ENCODE measurements at regions not wholly inside any gene's neighbourhood (a gene's known extent, or its start where the extent isn't known, plus 50 kb on each side); places are given as distances from the start of the nearest gene placed in this dataset.

GRCh38 chr2:2912293-2912692, 465.3 kb downstream of the EIPR1 start:
- intact Hi-C loops (cut with DNase I) = no loop called here
- peaks cover 0 to 4% (median 0%) of the 10 kb centered on the region in 3 donors for H3K9me3 ChIP-seq
- H3K27me3 ChIP-seq = no peaks in the 10 kb centered on the region
- TF ChIP-seq POLR2A (IDR thresholded peaks at IDR 0.05) = no peak
- TF ChIP-seq CTCF (IDR thresholded peaks at IDR 0.05) = no peak
- H3K36me3 ChIP-seq = no peaks in the 10 kb centered on the region
- 53 to 61% methylated on average over 3 of the region's 3 CpGs for WGBS, 2 donors
- H3K27ac ChIP-seq = no peak overlapping the region
- no peak for DNase-seq
- no peak overlapping the region for H3K4me3 ChIP-seq
- H3K4me1 ChIP-seq = no peaks in the 10 kb centered on the region

GRCh38 chr2:2910259-2910658, 467.4 kb downstream of the EIPR1 start:
- no peak overlapping the region for H3K27ac ChIP-seq
- 82 to 89% methylated on average over 7 of the region's 7 CpGs for WGBS, 2 donors
- H3K36me3 ChIP-seq = no peaks in the 10 kb centered on the region
- TF ChIP-seq CTCF (IDR thresholded peaks at IDR 0.05) (no peak), POLR2A (IDR thresholded peaks at IDR 0.05) (no peak)
- no peaks in the 10 kb centered on the region for H3K4me1 ChIP-seq
- no peak for DNase-seq
- intact Hi-C loops (cut with DNase I) = no loop called here
- H3K9me3 ChIP-seq = no peaks in the 10 kb centered on the region
- no peak overlapping the region for H3K4me3 ChIP-seq
- no peaks in the 10 kb centered on the region for H3K27me3 ChIP-seq

GRCh38 chr2:2909086-2910035, 468.3 kb downstream of the EIPR1 start:
- no peak for DNase-seq
- no peak overlapping the region for H3K27ac ChIP-seq
- WGBS, 2 donors = 83 to 85% methylated on average over 12 of the region's 23 CpGs
- H3K27me3 ChIP-seq = no peaks in the 10 kb centered on the region
- no peaks in the 10 kb centered on the region for H3K36me3 ChIP-seq
- no peak overlapping the region for H3K4me3 ChIP-seq
- H3K4me1 ChIP-seq = no peaks in the 10 kb centered on the region
- TF ChIP-seq POLR2A (IDR thresholded peaks at IDR 0.05) (no peak), CTCF (IDR thresholded peaks at IDR 0.05) (no peak)
- H3K9me3 ChIP-seq = no peaks in the 10 kb centered on the region
- intact Hi-C loops (cut with DNase I) = no loop called here

GRCh38 chr2:2906091-2906490, 471.5 kb downstream of the EIPR1 start:
- WGBS, 2 donors = 64 to 94% methylated on average over 5 of the region's 7 CpGs
- intact Hi-C loops (cut with DNase I) = no loop called here
- H3K4me3 ChIP-seq = no peak overlapping the region
- TF ChIP-seq CTCF (IDR thresholded peaks at IDR 0.05) = no peak
- TF ChIP-seq POLR2A (IDR thresholded peaks at IDR 0.05) = no peak
- DNase-seq = no peak
- H3K27me3 ChIP-seq = no peaks in the 10 kb centered on the region
- no peaks in the 10 kb centered on the region for H3K36me3 ChIP-seq
- no peaks in the 10 kb centered on the region for H3K4me1 ChIP-seq
- H3K9me3 ChIP-seq = no peaks in the 10 kb centered on the region
- no peak overlapping the region for H3K27ac ChIP-seq

GRCh38 chr2:2904721-2905350, 472.8 kb downstream of the EIPR1 start:
- TF ChIP-seq POLR2A (IDR thresholded peaks at IDR 0.05) (no peak), CTCF (IDR thresholded peaks at IDR 0.05) (no peak)
- Histone ChIP-seq H3K36me3 (no peaks in the 10 kb centered on the region), H3K4me3 (no peak overlapping the region), H3K27me3 (no peaks in the 10 kb centered on the region), H3K4me1 (no peaks in the 10 kb centered on the region), H3K27ac (no peak overlapping the region), H3K9me3 (no peaks in the 10 kb centered on the region)
- WGBS, 2 donors = 76 to 81% methylated on average over 10 of the region's 16 CpGs
- DNase-seq = no peak
- intact Hi-C loops (cut with DNase I) = no loop called here
